IMR-90 (cell line): ENCODE measurements at regions not wholly inside any gene's neighbourhood (a gene's known extent, or its start where the extent isn't known, plus 50 kb on each side); places are given as distances from the start of the nearest gene placed in this dataset.
A peak's percentile ranks its signal among the peaks of the same experiment; 100 is the strongest.

Experiments
- ATAC-seq: fragments of 200-7000 bp; cut with Tn5 transposase; 2 replicates; pipeline ENCODE4 v1.9.1; 2020; ENCODE audit warnings: low read depth, mild to moderate bottlenecking, moderate library complexity
- BruUV-seq: library from RNA; stranded (reverse); fragments of 400-500 nt; replicated peaks from 2 replicates; lab custom pipeline; 2021; lab: Mats Ljungman, UMichigan
- CTCF ChIA-PET: fragments of 300-600 bp; formaldehyde crosslinking; extraction: SDS; loops from one replicate; lab custom pipeline; 2021; ENCODE audit warnings: antibody characterized with exemption; lab: Yijun Ruan, JAX
- POLR2A ChIA-PET: fragments of 300-600 bp; sonication (Branson Sonifier 250); formaldehyde crosslinking; loops from one replicate; lab custom pipeline; 2022; ENCODE audit warnings: antibody characterized with exemption; ENCODE audit not compliant: unreplicated experiment; lab: Charles Lee
- DNase-seq: peaks from one replicate; pipeline ENCODE4 v3.0.0; 2013
- H2AFZ ChIP-seq: replicated peaks from 2 replicates; pipeline ENCODE3; 2013; ENCODE audit warnings: low read length, mild to moderate bottlenecking; ENCODE audit not compliant: poor library complexity
- H2AK5ac ChIP-seq: 2 replicates; pipeline ENCODE4 v1.6.1; 2013; ENCODE audit warnings: low read depth, low read length, inconsistent platforms
- H2AK9ac ChIP-seq: replicated peaks from 2 replicates; pipeline ENCODE3; 2013; ENCODE audit warnings: mild to moderate bottlenecking, low read depth, low read length, moderate library complexity; ENCODE audit not compliant: poor library complexity
- H2BK120ac ChIP-seq: 2 replicates; pipeline ENCODE4 v1.6.1; 2013; ENCODE audit warnings: low read depth, low read length, inconsistent platforms
- H2BK15ac ChIP-seq: 3 replicates; pipeline ENCODE4 v1.6.1; 2013; ENCODE audit warnings: low read depth, low read length, inconsistent platforms
- H2BK20ac ChIP-seq: 2 replicates; pipeline ENCODE4 v1.6.1; 2013; ENCODE audit warnings: low read depth, mild to moderate bottlenecking, inconsistent platforms, low read length, moderate library complexity
- H2BK5ac ChIP-seq: 2 replicates; pipeline ENCODE4 v1.6.1; 2013; ENCODE audit warnings: mild to moderate bottlenecking, low read depth, low read length, inconsistent platforms; ENCODE audit not compliant: poor library complexity, severe bottlenecking
- H3K14ac ChIP-seq: replicated peaks from 2 replicates; pipeline ENCODE4 v1.6.1; 2013; ENCODE audit warnings: low read depth, low read length, inconsistent platforms
- H3K18ac ChIP-seq: 2 replicates; pipeline ENCODE4 v1.6.1; 2013; ENCODE audit warnings: low read depth, low read length, control low read depth
- H3K23ac ChIP-seq: 2 replicates; pipeline ENCODE4 v1.6.1; 2013; ENCODE audit warnings: low read depth, low read length, inconsistent platforms
- H3K27ac ChIP-seq: 2 replicates; pipeline ENCODE4 v1.5.1; 2013; ENCODE audit warnings: mild to moderate bottlenecking, control low read depth, low read length; ENCODE audit not compliant: insufficient read depth
- H3K27me3 ChIP-seq: 2 replicates; pipeline ENCODE4 v1.6.1; 2013; ENCODE audit warnings: low read length; ENCODE audit not compliant: control insufficient read depth, insufficient read depth
- H3K36me3 ChIP-seq: 2 replicates; pipeline ENCODE4 v1.6.1; 2013; ENCODE audit warnings: low read length, mixed read lengths; ENCODE audit not compliant: control insufficient read depth, insufficient read depth
- H3K4ac ChIP-seq: 2 replicates; pipeline ENCODE4 v1.6.1; 2013; ENCODE audit warnings: low read depth, low read length, inconsistent platforms
- H3K4me1 ChIP-seq: 2 replicates; pipeline ENCODE4 v1.6.1; 2013; ENCODE audit warnings: low read length, mixed read lengths; ENCODE audit not compliant: control insufficient read depth, insufficient read depth
- H3K4me2 ChIP-seq: 2 replicates; pipeline ENCODE4 v1.6.1; 2013; ENCODE audit warnings: low read depth, mild to moderate bottlenecking, control low read depth, low read length, moderate library complexity
- H3K4me3 ChIP-seq: 2 replicates; pipeline ENCODE4 v1.5.1; 2013; ENCODE audit warnings: low read depth, mild to moderate bottlenecking, control low read depth, low read length, moderate library complexity; ENCODE audit not compliant: insufficient read depth
- H3K56ac ChIP-seq: 2 replicates; pipeline ENCODE4 v1.6.1; 2013; ENCODE audit warnings: low read length, inconsistent platforms; ENCODE audit not compliant: insufficient read depth; ENCODE audit errors: extremely low read depth
- H3K79me1 ChIP-seq, 2 experiments: 2 replicates each; pipeline ENCODE4 v1.6.1; 2013; ENCODE audit warnings: low read length in 2 of 2, inconsistent platforms in 1 of 2, low read depth in 1 of 2
- H3K9ac ChIP-seq: 2 replicates; pipeline ENCODE4 v1.6.1; 2013; ENCODE audit warnings: low read depth, low read length, control low read depth
- H3K9me1 ChIP-seq: 2 replicates; pipeline ENCODE4 v1.6.1; 2013; ENCODE audit warnings: low read length, inconsistent platforms; ENCODE audit not compliant: insufficient read depth
- H3K9me3 ChIP-seq: 2 replicates; pipeline ENCODE4 v1.6.1; 2013; ENCODE audit warnings: low read length; ENCODE audit not compliant: control insufficient read depth, insufficient read depth
- H4K20me1 ChIP-seq: 2 replicates; pipeline ENCODE4 v1.6.1; 2013; ENCODE audit warnings: low read length, inconsistent platforms; ENCODE audit not compliant: insufficient read depth
- H4K5ac ChIP-seq: 2 replicates; pipeline ENCODE4 v1.6.1; 2013; ENCODE audit warnings: mild to moderate bottlenecking, low read depth, low read length, control low read depth
- H4K8ac ChIP-seq, 2 experiments: 2 replicates each; pipeline ENCODE4 v1.6.1; 2013; ENCODE audit warnings: low read depth in 2 of 2, low read length in 2 of 2, control low read depth in 1 of 2, inconsistent platforms in 1 of 2
- H4K91ac ChIP-seq: 2 replicates; pipeline ENCODE4 v1.6.1; 2013; ENCODE audit warnings: low read depth, low read length, inconsistent platforms; ENCODE audit not compliant: insufficient read depth
- BHLHE40 ChIP-seq: fragments of 150-350 bp; IDR thresholded peaks from 2 replicates; pipeline ENCODE4 v1.6.1; 2016; ENCODE audit warnings: mild to moderate bottlenecking, low read depth, low read length
- CTCF ChIP-seq: conservative IDR thresholded peaks from 2 replicates; pipeline ENCODE4 v1.5.1; 2012; ENCODE audit warnings: mild to moderate bottlenecking, low read depth, low read length, improper control_type of control experiment
- ELK1 ChIP-seq: fragments of 150-350 bp; IDR thresholded peaks from 2 replicates; pipeline ENCODE4 v1.6.1; 2016; ENCODE audit warnings: low read depth, mild to moderate bottlenecking, low read length, moderate library complexity, borderline replicate concordance
- MXI1 ChIP-seq: IDR thresholded peaks from 2 replicates; pipeline ENCODE4 v1.6.1; 2012; ENCODE audit warnings: low read depth, mild to moderate bottlenecking, low read length, moderate library complexity, borderline replicate concordance
- POLR2A ChIP-seq: IDR thresholded peaks from 2 replicates; pipeline ENCODE4 v1.6.1; 2012; ENCODE audit warnings: mild to moderate bottlenecking, low read depth, low read length
- RAD21 ChIP-seq: IDR thresholded peaks from 2 replicates; pipeline ENCODE4 v1.6.1; 2012; ENCODE audit warnings: low read length, improper control_type of control experiment
- RCOR1 ChIP-seq: IDR thresholded peaks from 2 replicates; pipeline ENCODE4 v1.6.1; 2012; ENCODE audit warnings: mild to moderate bottlenecking, low read length, improper control_type of control experiment; ENCODE audit not compliant: insufficient replicate concordance
- RFX5 ChIP-seq: IDR thresholded peaks from 2 replicates; pipeline ENCODE4 v1.8.0; 2012; ENCODE audit warnings: low read depth, mild to moderate bottlenecking, low read length, moderate library complexity
- WGBS, 2 experiments: methylation state at CpG; one replicate each; pipeline versions ENCODE4 v1.1.5 to v1.1.7; 2013; ENCODE audit warnings: missing lambda C conversion rate in 2 of 2; ENCODE audit not compliant: insufficient read length in 1 of 2; ENCODE audit errors: extremely low coverage in 2 of 2; 5-methylcytosine and 5-hydroxymethylcytosine counted together
- dilution Hi-C: fragments of 300-500 bp; cut with HindIII; formaldehyde crosslinking; loops from one replicate; pipeline ENCODE4 v1.14.3; 2018; ENCODE audit warnings: low sequenced_read_pairs; ENCODE audit not compliant: unreplicated experiment
- in situ Hi-C: fragments of 300-500 bp; cut with MboI; formaldehyde crosslinking; loops from 3 replicates; pipeline ENCODE4 v1.14.3; 2019; ENCODE audit warnings: low sequenced_read_pairs, inconsistent platforms, mixed read lengths
- intact Hi-C: fragments of 100-400 bp; cut with micrococcal nuclease; formaldehyde crosslinking; loops from 2 replicates; pipeline ENCODE4 v1.10.0; 2022

GRCh38 chr3:99332718-99333117 is 305.7 kb upstream of the COL8A1 start:
- Histone ChIP-seq H3K18ac (no peak overlapping the region), H2AK9ac (no peak overlapping the region), H4K5ac (no peak overlapping the region), H4K20me1 (no peaks in the 10 kb centered on the region), H3K4me2 (no peak overlapping the region), H4K8ac (no peak overlapping the region), H3K27me3 (no peaks in the 10 kb centered on the region), H3K4ac (no peak overlapping the region), H3K14ac (no peak overlapping the region), H3K56ac (no peak overlapping the region), H3K4me1 (peaks cover 3% of the 10 kb centered on the region; the same call in 1 of the 2 replicates), H2AFZ (no peak overlapping the region), H4K91ac (no peak overlapping the region), H3K36me3 (no peaks in the 10 kb centered on the region), H3K27ac (no peak overlapping the region), H2BK20ac (no peak overlapping the region), H3K9ac (no peak overlapping the region), H3K79me1 (no peaks in the 10 kb centered on the region), H2BK5ac (no peak overlapping the region), H3K23ac (no peak overlapping the region), H3K9me3 (no peaks in the 10 kb centered on the region), H2BK120ac (no peak overlapping the region), H3K9me1 (no peaks in the 10 kb centered on the region), H3K4me3 (no peak overlapping the region), H2AK5ac (no peak overlapping the region), H2BK15ac (no peak overlapping the region)
- WGBS, 2 experiments, result 100% methylated on average over 1 of the region's 3 CpGs; no CpG with 5 or more reads in 1 of the 2 experiments
- BruUV-seq, result no TSS peak
- DNase-seq (peak; percentile 26), ATAC-seq (peak; percentile 46; the same call in 1 of the 2 replicates)
- POLR2A ChIA-PET, result interaction anchor here (0.6 kb wide), 1 partner anchor 91 kb away, joined by 4 read pairs; no protein-coding TSS in a partner anchor
- TF ChIP-seq BHLHE40 (no peak), ELK1 (no peak), RCOR1 (no peak), CTCF (no peak), RAD21 (no peak), RFX5 (no peak), POLR2A (no peak), MXI1 (no peak)
- intact Hi-C loops, result no loop called here
- in situ Hi-C loops, result no loop called here
- dilution Hi-C loops, result no loop called here
- CTCF ChIA-PET, result no interaction called here
